HG02970 (cell line): ENCODE measurements at regions not wholly inside any gene's neighbourhood (a gene's known extent, or its start where the extent isn't known, plus 50 kb on each side); places are given as distances from the start of the nearest gene placed in this dataset.

ENCODE experiments used
- ATAC-seq: cut with Tn5 transposase; IDR thresholded peaks from one replicate; pipeline ENCODE4 v1.9.1; 2021; ENCODE audit warnings: mild to moderate bottlenecking, moderate library complexity, moderate number of reproducible peaks; ENCODE audit not compliant: unreplicated experiment, low FRiP score

DNA sequence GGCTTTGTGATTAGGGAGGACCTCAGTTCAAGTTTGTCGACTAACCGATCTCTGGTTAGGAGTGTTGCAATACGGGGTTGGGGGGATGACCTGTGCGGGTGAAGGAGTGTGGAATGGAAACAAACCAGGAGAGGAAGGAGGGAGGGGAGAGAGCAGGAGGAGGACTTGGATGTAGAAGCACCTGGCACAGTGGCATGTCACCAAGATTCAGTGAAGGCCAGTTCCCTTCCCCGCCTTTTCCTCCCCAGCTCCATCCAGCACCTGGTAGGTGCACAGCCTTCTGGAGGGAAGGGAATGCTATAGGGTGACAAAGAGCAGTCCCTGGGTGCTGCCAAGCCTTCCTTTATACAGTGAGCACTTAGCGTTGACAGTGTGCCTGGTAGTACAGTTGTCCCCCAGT, 107.4 kb upstream of the CRHR1 start:
- ATAC-seq, result no peak

DNA sequence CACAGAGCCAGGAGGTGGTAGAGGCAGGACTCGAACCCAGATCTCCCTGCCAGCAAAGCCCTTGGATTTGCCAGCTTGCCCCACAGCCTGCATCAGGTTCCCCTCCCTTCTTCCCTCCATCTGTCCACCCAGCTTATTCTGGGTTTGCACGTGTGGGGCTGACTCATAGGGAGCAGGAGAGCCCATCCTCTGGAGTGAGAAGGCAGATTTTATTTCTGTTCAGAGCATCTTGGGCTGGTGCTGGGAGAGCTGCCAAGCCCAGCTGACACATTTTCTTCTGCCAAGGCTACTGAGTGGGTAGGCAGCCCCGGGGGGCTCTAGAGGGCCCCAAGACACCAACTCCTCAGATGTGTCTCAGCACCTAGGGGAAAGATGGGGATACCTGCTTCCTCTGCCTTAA, 106.3 kb upstream of the CRHR1 start:
- no peak for ATAC-seq

DNA sequence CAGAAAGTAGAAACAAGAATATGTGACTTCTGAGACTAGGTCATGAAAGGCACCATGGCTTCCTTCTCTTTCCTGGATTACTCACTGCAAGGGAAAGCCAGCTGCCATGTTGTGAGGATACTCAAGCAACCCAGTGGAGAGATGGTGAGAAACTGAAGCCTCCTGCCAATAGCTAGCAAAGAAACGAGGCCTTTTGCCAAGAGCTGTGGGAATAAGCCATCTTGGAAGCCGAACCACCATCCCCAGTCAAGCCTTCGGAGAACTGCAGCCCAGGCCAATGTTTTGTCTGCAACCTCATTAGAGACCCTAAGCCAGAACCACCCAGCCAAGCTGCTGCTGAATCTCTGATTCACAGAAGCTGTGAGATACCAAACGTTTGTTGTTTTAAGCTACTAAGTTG, 104.7 kb upstream of the CRHR1 start:
- no peak for ATAC-seq

DNA sequence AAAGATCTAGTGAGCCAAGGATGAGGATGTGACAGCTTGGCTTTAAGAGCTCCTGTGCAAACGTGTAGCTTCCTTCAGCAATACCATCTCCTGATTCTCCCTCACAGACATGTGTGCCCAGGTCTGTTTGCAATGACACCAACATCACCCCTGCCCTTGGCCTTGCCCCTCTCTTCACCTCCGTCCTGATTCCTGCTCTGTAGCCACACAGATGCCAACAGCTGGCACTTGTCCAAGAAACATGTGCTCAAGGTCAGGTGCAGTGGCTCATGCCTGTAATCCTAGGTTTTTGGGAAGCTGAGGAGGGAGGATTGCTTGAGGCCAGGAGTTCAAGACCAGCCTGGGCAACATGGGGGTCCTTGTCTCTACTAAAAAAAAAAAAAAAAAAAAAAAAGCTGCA, 103.8 kb upstream of the CRHR1 start:
- ATAC-seq, result no peak

DNA sequence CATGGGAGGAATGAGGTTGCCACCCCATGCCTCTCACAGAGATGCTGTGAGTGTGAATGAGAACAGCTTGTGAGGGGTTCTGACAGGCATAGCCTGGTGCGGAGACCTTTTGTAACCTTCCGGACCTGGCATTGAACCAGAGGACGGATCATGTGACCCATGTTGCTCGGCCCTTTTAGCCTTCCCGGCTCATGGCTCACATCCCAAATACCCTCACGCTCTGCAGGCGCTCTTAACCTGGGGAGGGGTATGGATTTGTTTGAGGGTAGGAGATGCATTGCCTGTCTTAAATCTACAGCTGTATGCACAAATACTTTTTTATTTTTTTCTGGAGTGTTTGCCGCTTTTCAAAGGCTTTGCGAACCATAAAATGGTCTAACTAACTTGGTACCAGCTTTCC, 102.4 kb upstream of the CRHR1 start:
- no peak for ATAC-seq

DNA sequence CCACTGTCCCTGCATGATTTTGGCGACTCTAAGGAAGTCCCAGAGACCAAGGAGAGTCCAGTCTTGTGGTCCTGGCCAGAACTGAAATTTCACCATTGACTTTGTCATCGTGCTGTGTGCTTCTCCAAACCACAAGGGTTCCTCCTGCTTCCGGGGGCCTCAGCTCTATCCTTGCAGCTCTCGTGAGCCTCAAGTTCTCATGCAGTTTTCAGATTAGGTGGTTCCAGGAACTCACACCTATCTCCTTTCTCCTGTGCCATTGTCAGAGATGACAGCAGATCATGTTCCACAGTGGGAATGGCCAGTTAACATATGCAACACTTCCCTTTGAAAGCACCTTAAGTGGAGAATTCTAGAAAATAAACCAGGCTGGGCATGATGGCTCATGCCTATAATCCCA, 97.9 kb upstream of the CRHR1 start:
- ATAC-seq, result no peak

DNA sequence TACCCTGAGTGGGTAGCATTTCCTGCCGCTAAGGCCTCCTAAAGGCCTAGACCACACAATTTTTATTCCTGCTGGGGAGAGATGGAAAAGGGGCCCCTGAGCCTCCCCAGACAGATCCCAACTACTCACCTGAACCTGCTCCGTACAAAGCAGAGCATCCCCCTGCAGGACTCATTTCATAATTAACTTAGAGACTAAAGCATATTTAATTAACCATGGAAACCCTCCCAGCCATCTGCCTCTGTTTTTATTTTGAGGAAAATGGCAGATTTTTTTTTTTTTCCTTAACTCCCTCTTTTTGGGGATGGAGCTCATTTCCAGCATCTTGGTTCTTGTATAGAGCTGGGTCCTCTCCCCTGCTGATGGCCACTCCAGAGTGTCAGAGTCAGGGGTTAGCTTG, 96.5 kb upstream of the CRHR1 start:
- no peak for ATAC-seq

DNA sequence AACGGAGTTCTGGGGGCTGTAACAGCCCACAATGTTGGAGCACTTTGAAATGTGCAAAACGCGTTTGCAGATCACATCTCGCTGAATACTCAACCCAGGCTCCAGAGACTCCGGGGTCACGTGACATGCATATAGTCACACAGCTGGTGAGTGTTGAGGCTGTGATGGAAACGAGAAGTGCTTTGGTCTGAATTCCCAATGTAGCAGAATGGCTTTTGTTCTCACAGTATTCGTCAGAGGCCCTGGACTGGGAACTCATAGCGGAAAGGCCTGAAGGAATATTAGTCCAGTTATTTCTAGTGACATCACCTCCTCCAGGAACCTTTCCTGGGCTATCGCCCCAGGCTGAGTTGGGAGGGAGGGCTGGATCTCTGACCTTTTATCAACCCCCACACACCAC, 95.8 kb upstream of the CRHR1 start:
- ATAC-seq, result no peak

DNA sequence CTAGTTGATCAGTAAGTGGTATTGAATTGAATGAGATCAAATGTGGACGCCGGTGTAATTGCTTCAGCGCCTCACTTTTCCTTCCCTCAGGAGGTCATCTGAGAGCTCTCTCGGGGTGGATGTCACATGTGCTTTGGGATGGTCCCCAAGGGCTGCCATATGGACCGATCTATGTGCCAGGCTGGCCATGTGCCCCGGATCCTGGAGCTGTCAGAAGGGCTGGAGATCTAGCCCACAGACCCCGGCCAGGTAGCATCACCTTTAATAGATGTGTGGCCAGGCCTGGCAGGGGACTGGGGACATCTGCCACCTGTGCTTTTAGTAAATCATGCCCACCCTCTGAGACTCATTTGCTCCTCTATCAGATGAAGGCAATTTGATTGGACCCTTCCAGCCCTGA, 95.3 kb upstream of the CRHR1 start:
- ATAC-seq, result no peak

DNA sequence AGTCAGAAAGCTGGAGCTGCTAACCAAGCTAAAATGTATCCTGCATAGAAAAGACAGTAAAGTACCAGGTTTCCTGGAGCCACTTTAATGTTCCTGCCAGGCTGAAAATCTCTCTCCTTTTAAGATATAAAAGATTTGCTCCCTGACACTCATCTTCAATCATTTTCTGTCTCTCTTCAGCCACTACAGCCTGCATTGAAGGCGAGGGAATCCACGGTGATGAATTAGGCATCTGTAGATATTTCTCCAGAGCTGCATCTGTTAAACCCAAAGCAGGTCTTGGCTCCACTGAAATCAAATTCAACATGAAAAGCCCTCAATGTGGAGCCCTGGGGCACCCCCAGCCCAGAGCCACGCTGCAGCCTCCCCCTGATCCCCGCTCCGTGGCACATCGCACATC, 94.7 kb upstream of the CRHR1 start:
- ATAC-seq, result no peak

DNA sequence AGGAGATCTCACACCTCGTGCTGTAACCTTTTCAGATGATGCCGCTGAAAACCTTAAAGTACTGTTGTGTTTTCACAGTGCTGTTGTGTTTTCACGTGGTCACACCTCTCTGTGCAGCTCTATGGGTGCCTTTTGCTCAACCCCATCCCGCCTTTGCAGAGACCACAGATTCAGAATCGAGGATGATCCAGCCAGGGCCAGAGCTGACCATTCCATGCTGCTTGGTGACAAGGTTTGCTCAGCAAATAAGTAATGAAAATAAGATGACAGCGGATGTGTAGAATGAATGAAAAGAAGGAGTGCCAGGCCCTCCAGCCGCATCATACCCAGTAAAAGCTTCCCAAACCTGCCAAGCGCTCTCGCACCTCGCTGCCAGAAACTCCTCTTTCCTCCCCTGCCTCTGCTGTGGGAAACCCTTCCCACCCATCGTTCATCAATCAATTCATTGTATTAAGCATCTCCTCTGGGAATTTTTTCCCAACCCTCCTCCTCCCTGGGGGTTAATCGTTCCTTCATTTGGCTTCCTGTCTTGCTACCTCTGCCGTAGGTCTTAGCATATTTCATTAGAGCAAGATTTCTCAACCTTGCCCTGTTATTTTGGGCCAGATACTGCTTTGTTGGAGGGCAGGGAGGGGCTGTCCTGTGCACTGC, 93.4 kb upstream of the CRHR1 start:
- ATAC-seq, result no peak

DNA sequence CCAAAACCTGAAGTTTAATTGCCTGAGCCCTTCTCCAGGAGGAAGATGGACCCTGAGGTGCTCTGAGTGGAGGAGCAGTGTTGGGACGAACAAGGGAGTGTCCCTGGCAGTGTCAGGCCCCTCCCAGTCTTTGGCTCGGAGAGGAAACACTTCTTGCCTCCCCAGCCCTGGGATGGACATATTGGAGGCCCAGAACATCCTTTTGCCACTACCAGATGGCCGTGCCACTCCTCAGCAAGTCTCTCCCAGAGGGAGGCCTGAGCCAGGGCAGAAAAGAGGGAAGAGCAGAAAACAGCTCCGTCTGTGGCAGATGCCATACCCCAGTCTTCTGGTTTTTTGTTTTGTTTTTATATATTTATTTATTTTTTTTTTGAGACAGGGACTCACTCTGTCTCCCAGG, 91.5 kb upstream of the CRHR1 start:
- no peak for ATAC-seq

DNA sequence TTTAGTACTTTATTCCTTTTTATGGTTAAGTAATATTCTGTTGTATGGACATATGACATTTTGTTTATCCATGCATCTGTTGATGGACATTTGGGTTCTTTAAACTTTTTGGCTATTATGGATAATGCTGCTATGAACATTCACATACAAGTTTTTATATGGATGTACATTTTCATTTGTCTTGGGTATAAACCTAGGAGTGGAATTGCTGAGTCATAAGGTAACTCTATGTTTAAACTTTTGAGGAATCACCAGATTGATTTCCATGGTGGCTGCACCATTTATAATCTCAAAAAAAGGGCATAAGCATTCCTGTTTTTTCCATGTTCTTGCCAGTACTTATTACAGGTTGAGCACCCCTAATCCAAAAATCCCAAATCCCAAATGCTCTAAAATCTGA, 90.3 kb upstream of the CRHR1 start:
- ATAC-seq, result no peak

DNA sequence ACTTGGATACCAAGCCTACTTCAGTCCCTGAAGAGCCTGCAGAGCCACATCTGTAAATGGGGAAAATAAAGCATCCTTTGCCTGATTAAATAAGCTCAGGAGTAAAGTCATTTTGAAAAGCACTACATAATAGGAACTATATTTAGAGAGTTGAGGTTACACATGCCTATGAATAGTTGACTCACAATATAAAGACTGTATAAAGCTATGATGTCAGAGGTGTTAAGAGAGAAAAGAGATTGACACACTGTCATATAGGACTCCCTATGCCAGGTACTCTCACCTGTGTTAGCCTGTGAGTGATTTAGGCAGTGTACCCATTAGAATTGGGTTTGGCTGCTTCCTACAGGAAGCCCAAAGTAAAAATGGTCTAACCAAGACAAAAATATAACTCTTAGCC, 87.7 kb upstream of the CRHR1 start:
- no peak for ATAC-seq

DNA sequence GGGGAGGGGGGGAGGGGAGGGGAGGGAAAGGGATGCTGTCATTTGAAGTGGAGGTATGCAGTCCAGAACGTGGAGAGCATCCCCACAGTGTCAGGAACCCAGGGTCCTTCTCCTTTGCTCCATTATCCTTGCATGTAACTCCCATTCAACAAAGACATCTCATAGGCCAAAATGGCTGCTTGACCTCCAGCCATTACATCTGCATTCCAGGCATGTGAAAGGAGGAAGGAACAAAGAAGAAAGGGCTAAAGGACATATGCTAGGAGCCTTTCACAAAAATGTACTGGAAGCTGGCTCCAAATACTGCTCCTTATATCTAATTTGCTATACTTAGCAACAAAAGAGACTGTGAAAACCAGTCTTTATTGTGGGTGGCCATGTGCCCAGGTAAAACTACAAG, 87.0 kb upstream of the CRHR1 start:
- no peak for ATAC-seq

DNA sequence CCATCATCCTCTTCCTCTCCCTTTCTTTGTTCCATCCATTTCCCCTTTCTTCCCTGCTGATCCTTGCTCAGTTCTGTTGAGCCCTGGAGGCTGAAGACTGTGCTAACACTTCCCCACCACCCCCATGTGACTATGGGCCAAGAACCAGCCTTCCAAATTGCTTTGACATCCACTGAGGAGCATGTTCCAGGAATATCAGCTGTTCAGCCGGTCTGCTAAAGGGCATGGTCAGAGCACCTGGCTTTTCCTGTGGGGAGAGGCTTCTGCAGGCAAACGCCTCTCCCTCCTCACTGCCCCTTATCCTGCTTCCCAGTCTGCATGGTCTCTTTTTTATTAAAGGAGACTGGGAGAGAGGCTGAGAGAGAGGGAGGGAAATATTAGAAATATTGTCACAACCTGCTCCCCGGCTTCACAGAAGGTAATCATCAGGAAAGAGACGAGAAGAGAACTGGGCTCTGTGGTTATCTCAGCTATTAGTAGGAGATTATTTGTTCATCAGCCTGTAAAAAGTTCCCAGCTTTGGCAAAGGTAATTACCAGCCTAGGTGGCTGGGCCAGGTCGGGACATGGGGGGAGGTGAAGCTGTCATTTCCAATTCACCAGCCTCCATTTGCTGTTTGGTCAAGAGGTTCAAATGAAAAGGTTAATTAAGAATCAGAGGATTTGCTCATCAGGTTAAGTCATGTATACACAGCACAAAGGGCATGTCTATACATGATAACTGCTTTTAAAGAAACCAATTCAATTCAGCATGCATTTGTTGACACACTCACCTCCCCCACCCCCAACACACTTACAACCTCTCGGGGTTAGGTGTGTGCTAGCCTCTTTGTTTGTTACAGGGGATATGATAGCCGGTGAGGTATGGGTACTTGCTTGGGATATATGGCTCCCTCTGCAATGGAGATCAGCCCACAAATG, 83.7 kb upstream of the CRHR1 start:
- no peak for ATAC-seq

DNA sequence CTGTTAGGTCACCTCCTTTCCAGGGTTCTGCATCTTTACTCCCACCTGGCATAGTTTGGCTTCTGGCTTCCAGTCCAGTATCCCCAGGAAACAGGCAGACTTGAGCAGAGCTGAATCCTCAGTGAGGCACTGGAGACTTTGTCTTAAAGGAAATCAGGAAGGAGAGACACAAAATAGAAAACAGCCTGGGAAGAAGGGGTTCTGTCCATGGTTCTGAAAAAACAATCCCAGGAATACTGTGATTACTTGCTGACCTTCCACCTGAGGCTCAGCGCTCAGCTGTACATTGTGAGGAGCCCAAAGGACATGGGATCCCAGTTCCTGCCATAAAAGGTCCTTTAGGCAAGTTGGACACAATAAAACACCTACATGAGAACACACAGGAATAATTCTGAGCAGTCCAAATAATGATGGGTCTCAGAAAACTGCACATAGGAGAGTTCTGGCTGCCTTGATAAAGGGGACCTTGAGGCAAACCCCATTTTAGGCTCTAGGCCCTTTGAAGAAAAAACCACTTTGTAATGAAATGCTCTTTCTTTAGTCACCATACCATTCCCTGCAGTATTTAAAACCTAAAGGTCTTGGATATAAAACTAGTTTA, 81.4 kb upstream of the CRHR1 start:
- ATAC-seq, result no peak

DNA sequence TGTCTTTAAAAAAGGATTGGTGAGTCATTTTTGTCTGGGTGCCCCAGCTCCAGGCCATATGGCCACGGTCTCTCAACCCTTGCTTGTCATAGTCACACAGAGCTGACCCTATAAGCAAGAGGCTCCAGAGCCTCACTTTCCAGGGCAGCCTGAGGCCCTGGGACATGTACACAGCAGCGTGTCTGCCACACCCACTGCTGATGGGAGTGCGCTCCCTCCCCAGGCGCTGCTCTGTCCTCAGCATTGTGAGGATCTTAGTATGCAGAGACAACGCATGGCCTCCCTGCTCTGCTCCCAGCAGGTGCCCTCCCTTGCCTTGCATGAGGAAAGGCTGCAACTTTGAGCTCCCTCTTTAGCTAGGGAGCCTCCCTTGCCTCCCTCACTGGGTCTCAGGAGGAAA, 80.8 kb upstream of the CRHR1 start:
- ATAC-seq, result no peak

DNA sequence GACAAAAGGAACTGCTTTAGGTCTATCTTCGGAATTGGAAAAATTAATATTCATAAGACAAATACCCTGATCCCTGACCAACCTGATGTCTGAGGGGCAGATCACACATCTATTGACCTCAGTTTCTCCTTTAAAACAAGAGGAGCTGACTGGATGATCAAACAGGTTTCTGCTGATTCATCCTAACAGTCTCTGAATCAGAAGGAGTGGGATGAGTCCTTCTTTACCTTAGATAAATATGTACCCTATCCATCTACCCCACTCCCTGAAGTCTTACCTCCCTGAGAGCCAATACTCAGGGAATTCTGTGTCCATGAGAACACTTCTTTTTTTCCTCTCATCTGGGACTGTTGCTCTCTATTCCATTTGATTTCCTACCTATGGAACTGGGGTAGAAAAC, 80.3 kb upstream of the CRHR1 start:
- ATAC-seq, result no peak

DNA sequence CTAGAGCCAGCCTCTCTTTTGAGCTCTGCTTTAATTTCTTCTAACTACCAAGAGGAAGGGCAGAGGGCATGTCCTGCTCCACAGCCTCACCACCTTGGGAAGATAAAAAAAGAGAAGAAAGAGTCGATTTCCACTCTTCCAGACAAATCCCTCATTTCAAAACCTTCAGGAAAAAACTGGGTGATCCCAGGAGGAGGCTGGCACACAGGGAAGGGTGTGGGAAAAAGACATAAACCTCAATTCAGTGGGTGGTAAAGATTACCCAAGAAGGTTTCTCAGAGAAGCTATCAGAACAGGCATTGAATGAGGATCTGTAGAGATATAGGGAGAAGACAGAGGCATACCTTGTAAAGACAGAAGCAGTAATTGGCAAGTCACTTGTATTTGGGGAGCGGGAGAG, 79.9 kb upstream of the CRHR1 start:
- no peak for ATAC-seq

DNA sequence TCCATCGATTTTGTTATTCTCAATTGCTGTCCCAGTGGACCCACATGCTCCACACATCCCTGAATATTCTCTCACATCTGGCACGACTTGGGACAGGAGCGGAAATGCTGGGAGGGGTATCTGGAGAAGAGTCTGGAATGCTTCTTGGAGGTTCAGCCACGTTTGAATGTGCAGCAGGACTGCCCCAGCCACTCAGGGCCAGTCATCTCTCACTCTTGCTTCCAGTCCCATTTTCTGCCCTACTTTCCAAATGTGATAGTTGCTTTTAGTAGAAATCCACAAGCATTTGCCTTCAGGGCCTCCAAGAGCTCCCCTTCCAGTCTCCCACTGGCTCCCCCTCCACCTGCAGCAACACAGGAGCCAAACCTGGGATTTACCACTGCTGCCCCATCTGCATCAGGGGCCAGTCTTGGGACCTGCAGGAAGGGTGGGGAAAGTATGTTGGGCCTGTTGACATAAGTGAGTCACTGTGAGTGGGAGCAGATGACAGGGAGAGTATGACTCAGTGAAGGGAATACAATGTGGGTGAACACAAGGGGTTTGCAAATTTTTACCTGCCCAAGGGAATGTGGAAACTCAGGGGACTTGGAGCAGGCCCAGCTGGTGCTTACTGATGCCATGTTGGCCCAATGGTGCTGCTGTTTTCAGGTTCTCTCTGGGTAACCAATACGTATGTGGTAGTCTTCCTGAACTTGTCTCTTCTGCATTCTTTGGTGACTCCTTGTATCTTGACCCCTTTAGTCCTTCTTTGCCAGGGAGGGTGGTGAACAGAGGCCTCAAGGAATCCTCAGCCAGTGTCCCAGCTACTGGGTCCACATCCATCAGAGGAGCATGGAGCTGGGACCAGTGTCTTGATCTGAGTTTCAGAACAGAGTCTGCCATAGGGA, 78.8 kb upstream of the CRHR1 start:
- no peak for ATAC-seq
